Thyroid gland (tissue), 4 donors: ENCODE measurements at regions not wholly inside any gene's neighbourhood (a gene's known extent, or its start where the extent isn't known, plus 50 kb on each side); places are given as distances from the start of the nearest gene placed in this dataset.

Experiments used
- DNase-seq, 2 donors: peaks; one replicate each; pipeline ENCODE4 v3.0.0-alpha.2; 2019
- H3K27ac ChIP-seq, 3 donors: fragments of 200-600 bp; sonication (generic); 1 replicate in 2 of 3; 2 replicates in 1 of 3; pipeline ENCODE4 v1.5.1; 2016 to 2019; ENCODE audit warnings: mild to moderate bottlenecking in 1 of 3, moderate library complexity in 1 of 3
- H3K27me3 ChIP-seq: fragments of 200-600 bp; sonication (generic); one replicate; pipeline ENCODE4 v1.5.1; 2019
- H3K36me3 ChIP-seq, 2 donors: fragments of 200-600 bp; sonication (generic); one replicate each; pipeline ENCODE4 v1.5.1; 2016 to 2019
- H3K4me1 ChIP-seq, 2 donors: fragments of 200-600 bp; sonication (generic); one replicate each; pipeline ENCODE4 v1.5.1; 2017 to 2019
- H3K4me3 ChIP-seq, 3 donors: fragments of 200-600 bp; sonication (generic); replicated peaks in 1 of 3; 1 replicate in 2 of 3; 2 replicates in 1 of 3; pipeline ENCODE4 v1.5.1; 2016; ENCODE audit warnings: mild to moderate bottlenecking in 1 of 3
- H3K9me3 ChIP-seq: fragments of 200-600 bp; sonication (generic); one replicate; pipeline ENCODE4 v1.5.1; 2017
- CTCF ChIP-seq, 6 experiments: fragments of 200-600 bp in 3 of 6; fragments of 450-650 bp in 3 of 6; sonication (generic) in 3 of 6; IDR thresholded peaks; one replicate each; pipeline ENCODE4 v1.5.1; 2016 to 2019; ENCODE audit warnings: antibody characterized with exemption in 6 of 6, mild to moderate bottlenecking in 2 of 6, inconsistent platforms in 1 of 6, moderate library complexity in 1 of 6
- POLR2A ChIP-seq, 2 donors: fragments of 450-650 bp; IDR thresholded peaks; one replicate each; pipeline ENCODE4 v1.6.1; 2017; ENCODE audit warnings: antibody characterized with exemption in 2 of 2, mild to moderate bottlenecking in 2 of 2, moderate library complexity in 1 of 2
- WGBS, 2 donors: methylation state at CpG; one replicate each; pipeline ENCODE4 v1.1.5; 2017; 5-methylcytosine and 5-hydroxymethylcytosine counted together
- intact Hi-C: fragments of 100-400 bp; cut with DNase I; formaldehyde crosslinking; loops from one replicate; pipeline ENCODE4 v1.15.1; 2023

GRCh38 chr3:23029001-23029400 lies 174.1 kb upstream of the UBE2E2 start:
- 41 to 44% methylated on average over 2 of the region's 2 CpGs for WGBS, 2 donors
- intact Hi-C loops = no loop called here

GRCh38 chr3:23035927-23036640 lies 167.0 kb upstream of the UBE2E2 start:
- intact Hi-C loops = no loop called here
- no peaks in the 10 kb centered on the region for H3K36me3 ChIP-seq
- no peak overlapping the region for H3K27ac ChIP-seq
- 70 to 71% methylated on average over 5 to 8 of the region's 9 CpGs for WGBS, 2 donors
- H3K9me3 ChIP-seq = no peaks in the 10 kb centered on the region
- H3K4me3 ChIP-seq = no peak overlapping the region
- TF ChIP-seq POLR2A (IDR thresholded peaks at IDR 0.05) (no peak), CTCF (IDR thresholded peaks at IDR 0.05) (no peak)
- H3K27me3 ChIP-seq = no peaks in the 10 kb centered on the region
- H3K4me1 ChIP-seq = peaks cover 0 to 4% of the 10 kb centered on the region in 2 donors
- DNase-seq = no peak

More at GRCh38 chr3:23029001-23029400, 174.1 kb upstream of the UBE2E2 start:
- Histone ChIP-seq H3K4me1 (peaks cover 0 to 7% of the 10 kb centered on the region in 2 donors), H3K27ac (peak overlapping the region in 2 of 3 donors; percentile 22 to 35), H3K27me3 (no peaks in the 10 kb centered on the region), H3K9me3 (no peaks in the 10 kb centered on the region), H3K36me3 (no peaks in the 10 kb centered on the region), H3K4me3 (no peak overlapping the region)
- DNase-seq = no peak
- no peak for TF ChIP-seq POLR2A (IDR thresholded peaks at IDR 0.05)
- no peak for TF ChIP-seq CTCF (IDR thresholded peaks at IDR 0.05)

GRCh38 chr3:23036728-23037127 lies 166.4 kb upstream of the UBE2E2 start:
- no peak for DNase-seq
- TF ChIP-seq POLR2A (IDR thresholded peaks at IDR 0.05) (no peak), CTCF (IDR thresholded peaks at IDR 0.05) (no peak)
- WGBS, 2 donors = 55 to 61% methylated on average over 4 of the region's 4 CpGs
- no peak overlapping the region for H3K4me3 ChIP-seq
- H3K4me1 ChIP-seq = peaks cover 0 to 4% of the 10 kb centered on the region in 2 donors
- intact Hi-C loops = no loop called here
- H3K27me3 ChIP-seq = no peaks in the 10 kb centered on the region
- no peak overlapping the region for H3K27ac ChIP-seq
- H3K9me3 ChIP-seq = no peaks in the 10 kb centered on the region
- no peaks in the 10 kb centered on the region for H3K36me3 ChIP-seq

GRCh38 chr3:23038471-23038870 lies 164.7 kb upstream of the UBE2E2 start:
- no peaks in the 10 kb centered on the region for H3K9me3 ChIP-seq
- TF ChIP-seq CTCF (IDR thresholded peaks at IDR 0.05) (no peak), POLR2A (IDR thresholded peaks at IDR 0.05) (no peak)
- no peak overlapping the region for H3K27ac ChIP-seq
- no peaks in the 10 kb centered on the region for H3K36me3 ChIP-seq
- H3K27me3 ChIP-seq = no peaks in the 10 kb centered on the region
- intact Hi-C loops = no loop called here
- no peak for DNase-seq
- H3K4me3 ChIP-seq = no peak overlapping the region
- peaks cover 0 to 4% of the 10 kb centered on the region in 2 donors for H3K4me1 ChIP-seq
- 71 to 75% methylated on average over 2 of the region's 2 CpGs for WGBS, 2 donors

- no peak for TF ChIP-seq CTCF (IDR thresholded peaks at IDR 0.05)
- no peak for TF ChIP-seq POLR2A (IDR thresholded peaks at IDR 0.05)
- H3K27me3 ChIP-seq = no peaks in the 10 kb centered on the region
- H3K27ac ChIP-seq = no peak overlapping the region
- no peaks in the 10 kb centered on the region for H3K36me3 ChIP-seq
- 76 to 79% methylated on average over 4 of the region's 4 CpGs for WGBS, 2 donors
- intact Hi-C loops = no loop called here
- H3K4me3 ChIP-seq = no peak overlapping the region
- no peak for DNase-seq
- no peaks in the 10 kb centered on the region for H3K9me3 ChIP-seq
- no peaks in the 10 kb centered on the region for H3K4me1 ChIP-seq
Observed at GRCh38 chr3:23041918-23042696, 161.0 kb upstream of the UBE2E2 start.
